HepG2 (cell line): ENCODE measurements at regions not wholly inside any gene's neighbourhood (a gene's known extent, or its start where the extent isn't known, plus 50 kb on each side); places are given as distances from the start of the nearest gene placed in this dataset.

ENCODE experiments used
- ATAC-seq: fragments of 200-7000 bp; cut with Tn5 transposase; 3 replicates; pipeline ENCODE4 v1.9.1; 2020; ENCODE audit warnings: mild to moderate bottlenecking, moderate library complexity
- BruUV-seq: library from RNA; stranded (reverse); fragments of 400-500 nt; replicated peaks from 2 replicates; lab custom pipeline; 2021; lab: Mats Ljungman, UMichigan
- CTCF ChIA-PET: fragments of 300-600 bp; formaldehyde crosslinking; extraction: SDS; loops from one replicate; lab custom pipeline; 2021; ENCODE audit warnings: low total read pairs, inconsistent platforms, low intra/inter-chr PET ratio; lab: Yijun Ruan, JAX
- POLR2A ChIA-PET: fragments of 350-600 bp; sonication (Branson Sonifier 250); formaldehyde crosslinking; loops from one replicate; lab custom pipeline; 2020; ENCODE audit warnings: antibody characterized with exemption, inconsistent platforms; lab: Yijun Ruan, JAX
- DNase-seq: peaks from one replicate; pipeline ENCODE4 v3.0.0-alpha.2; 2015; ENCODE audit warnings: low spot score
- FAIRE-seq: peaks from 3 replicates; lab custom pipeline; 2011; peaks lifted over from hg19 to GRCh38; lab: Jason Lieb, UNC
- H2AFZ ChIP-seq: one replicate; pipeline ENCODE4 v1.6.1; 2011; ENCODE audit warnings: low read length, inconsistent platforms
- H3K27ac ChIP-seq: fragments of 300-600 bp; 3 replicates; pipeline ENCODE4 v1.8.0; 2011; ENCODE audit warnings: mixed run types, mild to moderate bottlenecking, mixed read lengths, low read length, inconsistent platforms; ENCODE audit not compliant: insufficient read depth; ENCODE audit errors: extremely low read length
- H3K27me3 ChIP-seq, 2 experiments: fragments of 200-600 bp in 1 of 2; 2 replicates in 1 of 2; 3 replicates in 1 of 2; pipeline versions ENCODE4 v1.6.0 to v1.8.0; 2011; ENCODE audit warnings: low read length in 2 of 2, mild to moderate bottlenecking in 2 of 2, moderate library complexity in 2 of 2, inconsistent platforms in 1 of 2; ENCODE audit not compliant: insufficient read depth in 2 of 2, control insufficient read depth in 1 of 2
- H3K36me3 ChIP-seq, 2 experiments: fragments of 200-600 bp in 1 of 2; replicated peaks in 1 of 2; 2 replicates in 1 of 2; 3 replicates in 1 of 2; pipeline versions ENCODE4 v1.5.1 to v1.8.0; 2011; ENCODE audit warnings: low read length in 2 of 2, inconsistent platforms in 1 of 2; ENCODE audit not compliant: insufficient read depth in 2 of 2, control insufficient read depth in 1 of 2
- H3K4me1 ChIP-seq: 2 replicates; pipeline ENCODE4 v1.5.1; 2012; ENCODE audit warnings: low read length, inconsistent platforms; ENCODE audit not compliant: insufficient read depth
- H3K4me2 ChIP-seq: 2 replicates; pipeline ENCODE4 v1.6.0; 2011; ENCODE audit warnings: low read depth, low read length, inconsistent platforms
- H3K4me3 ChIP-seq, 3 experiments: fragments of 200-600 bp in 1 of 3; sonication (generic), shearing (Covaris generic) in 1 of 3; replicated peaks in 1 of 3; 2 replicates each; pipeline ENCODE4 v1.5.1; 2011 to 2016; ENCODE audit warnings: low read length in 3 of 3, inconsistent platforms in 2 of 3, low read depth in 2 of 3, mild to moderate bottlenecking in 2 of 3, control low read depth in 1 of 3, mixed read lengths in 1 of 3; ENCODE audit not compliant: insufficient read depth in 1 of 3
- H3K79me2 ChIP-seq: one replicate; pipeline ENCODE4 v1.6.1; 2011; ENCODE audit warnings: low read length, inconsistent platforms; ENCODE audit not compliant: insufficient read depth
- H3K9ac ChIP-seq: 2 replicates; pipeline ENCODE4 v1.6.0; 2011; ENCODE audit warnings: mild to moderate bottlenecking, low read depth, low read length, inconsistent platforms; ENCODE audit not compliant: insufficient read depth
- H3K9me3 ChIP-seq: 2 replicates; pipeline ENCODE4 v1.5.1; 2012; ENCODE audit warnings: mild to moderate bottlenecking, low read length
- H4K20me1 ChIP-seq: 2 replicates; pipeline ENCODE4 v1.6.0; 2011; ENCODE audit warnings: inconsistent platforms, mild to moderate bottlenecking, low read length, moderate library complexity; ENCODE audit not compliant: insufficient read depth
- CBX2 ChIP-seq, 2 experiments: fragments of 200-600 bp in 1 of 2; sonication (generic); formaldehyde crosslinking in 1 of 2; IDR thresholded peaks; 2 replicates each; pipeline versions ENCODE4 v1.7.0 to v1.8.1; 2018 to 2022; ENCODE audit warnings: low read depth in 2 of 2, low read length in 1 of 2, mild to moderate bottlenecking in 1 of 2, missing genetic modification reagents in 1 of 2
- HES4 ChIP-seq: sonication (generic); formaldehyde crosslinking; IDR thresholded peaks from 2 replicates; pipeline ENCODE4 v1.9.0; 2021; ENCODE audit warnings: mild to moderate bottlenecking, missing genetic modification reagents, borderline replicate concordance
- HNF4A ChIP-seq: sonication (generic); formaldehyde crosslinking; IDR thresholded peaks from 2 replicates; pipeline ENCODE4 v1.4.0; 2020; ENCODE audit warnings: missing genetic modification reagents
- HNRNPUL1 ChIP-seq: fragments of 200-400 bp; formaldehyde crosslinking; IDR thresholded peaks from 2 replicates; pipeline ENCODE4 v1.6.1; 2017; ENCODE audit warnings: low read depth, mild to moderate bottlenecking, low read length, moderate library complexity
- ISL2 ChIP-seq: sonication (generic); formaldehyde crosslinking; IDR thresholded peaks from 2 replicates; pipeline ENCODE4 v1.5.0; 2020; ENCODE audit warnings: missing genetic modification reagents
- KAT2B ChIP-seq: fragments of 150-350 bp; IDR thresholded peaks from 2 replicates; pipeline ENCODE4 v1.6.1; 2014; ENCODE audit warnings: low read depth, low read length, borderline replicate concordance
- MED13 ChIP-seq: sonication (generic); formaldehyde crosslinking; IDR thresholded peaks from 2 replicates; pipeline ENCODE4 v1.5.0; 2020; ENCODE audit warnings: missing genetic modification reagents
- MXD4 ChIP-seq: IDR thresholded peaks from 2 replicates; pipeline ENCODE4 v1.6.1; 2016; ENCODE audit warnings: mild to moderate bottlenecking, missing biosample characterization, missing genetic modification reagents
- RFX1 ChIP-seq: fragments of 450-650 bp; IDR thresholded peaks from 2 replicates; pipeline ENCODE4 v1.6.1; 2017
- TRIM24 ChIP-seq: sonication (generic); formaldehyde crosslinking; IDR thresholded peaks from 2 replicates; pipeline ENCODE4 v1.8.0; 2022; ENCODE audit warnings: mild to moderate bottlenecking, missing genetic modification reagents
- YEATS2 ChIP-seq: sonication (generic); formaldehyde crosslinking; IDR thresholded peaks from 2 replicates; pipeline ENCODE4 v1.4.0; 2020; ENCODE audit warnings: missing genetic modification reagents, borderline replicate concordance
- ZMYM3 ChIP-seq: sonication (generic); formaldehyde crosslinking; IDR thresholded peaks from 2 replicates; pipeline ENCODE4 v1.5.1; 2020; ENCODE audit warnings: mild to moderate bottlenecking, missing genetic modification reagents
- ZNF17 ChIP-seq: sonication (generic); formaldehyde crosslinking; IDR thresholded peaks from 2 replicates; pipeline ENCODE4 v1.5.0; 2020; ENCODE audit warnings: mild to moderate bottlenecking, missing genetic modification reagents
- ZNF24 ChIP-seq: fragments of 450-650 bp; IDR thresholded peaks from 2 replicates; pipeline ENCODE4 v1.6.1; 2017; ENCODE audit warnings: antibody characterized with exemption, mild to moderate bottlenecking
- ZNF354B ChIP-seq: sonication (generic); formaldehyde crosslinking; IDR thresholded peaks from 2 replicates; pipeline ENCODE4 v1.8.0; 2022; ENCODE audit warnings: mild to moderate bottlenecking, missing genetic modification reagents
- ZNF615 ChIP-seq: sonication (generic); formaldehyde crosslinking; IDR thresholded peaks from 2 replicates; pipeline ENCODE4 v1.5.0; 2020; ENCODE audit warnings: mild to moderate bottlenecking, missing genetic modification reagents, borderline replicate concordance
- in situ Hi-C: cut with HindIII; loops from 2 replicates; pipeline ENCODE4 v1.10.0; 2017; ENCODE audit warnings: low pct_unique_long_range_greater_than_20kb; ENCODE audit not compliant: extremely low pct_ligation_motif_present
- intact Hi-C: fragments of 100-400 bp; cut with micrococcal nuclease; formaldehyde crosslinking; loops from one replicate; pipeline ENCODE4 v1.10.0; 2022; ENCODE audit not compliant: unreplicated experiment
- TF ChIP-seq, protein P1 (sequence below): sonication (generic); formaldehyde crosslinking; IDR thresholded peaks from 2 replicates; pipeline ENCODE4 v1.4.0; 2020; ENCODE audit warnings: low read depth, mild to moderate bottlenecking, missing genetic modification reagents
- TF ChIP-seq, protein P2 (sequence below): sonication (generic); formaldehyde crosslinking; IDR thresholded peaks from 2 replicates; pipeline ENCODE4 v1.5.0; 2020; ENCODE audit warnings: missing genetic modification reagents, mild to moderate bottlenecking, borderline replicate concordance
- TF ChIP-seq, protein P3 (sequence below): sonication (generic); formaldehyde crosslinking; IDR thresholded peaks from 2 replicates; pipeline ENCODE4 v1.4.0; 2020; ENCODE audit warnings: missing genetic modification reagents
- TF ChIP-seq, protein P4 (sequence below): sonication (generic); formaldehyde crosslinking; IDR thresholded peaks from 2 replicates; pipeline ENCODE4 v1.4.0; 2020; ENCODE audit warnings: missing genetic modification reagents

DNA sequence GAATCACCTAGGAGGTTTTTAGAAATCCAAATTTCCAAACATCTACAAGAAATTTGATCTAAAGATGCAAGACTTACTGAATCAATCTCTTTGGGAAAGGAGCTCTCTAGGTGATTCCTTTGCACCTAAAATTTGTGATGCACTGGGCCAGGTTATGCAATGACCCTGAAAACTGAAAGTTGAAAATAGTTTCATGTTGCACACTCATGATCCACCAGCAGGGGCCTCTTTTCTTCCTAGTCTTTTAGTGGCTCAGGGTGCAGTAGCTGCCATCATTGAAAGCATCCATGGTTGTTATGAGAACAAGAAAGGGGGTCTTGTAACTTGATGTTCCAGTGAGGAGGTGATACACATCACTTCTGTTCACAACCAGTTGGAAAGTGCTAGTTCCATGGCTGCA, 486.8 kb downstream of the PSAT1 start:
- H3K79me2 ChIP-seq = no peaks in the 10 kb centered on the region
- no peak for ATAC-seq

More for the DNA sequence above, 486.8 kb downstream of the PSAT1 start:
- FAIRE-seq (no peak), DNase-seq (no peak)
- intact Hi-C loops (no loop called here), in situ Hi-C loops (no loop called here)
- no peaks in the 10 kb centered on the region for H3K4me1 ChIP-seq
- H3K36me3 ChIP-seq = no peaks in the 10 kb centered on the region
- no peak overlapping the region for H3K27ac ChIP-seq
- ChIA-PET CTCF (no interaction called here), POLR2A (no interaction called here)
- no peaks in the 10 kb centered on the region for H3K9me3 ChIP-seq
- no peak for TF ChIP-seq ZNF24
- no peak for TF ChIP-seq ZNF615 (CRISPR knock-in tag)
- TF ChIP-seq, protein P1, sequence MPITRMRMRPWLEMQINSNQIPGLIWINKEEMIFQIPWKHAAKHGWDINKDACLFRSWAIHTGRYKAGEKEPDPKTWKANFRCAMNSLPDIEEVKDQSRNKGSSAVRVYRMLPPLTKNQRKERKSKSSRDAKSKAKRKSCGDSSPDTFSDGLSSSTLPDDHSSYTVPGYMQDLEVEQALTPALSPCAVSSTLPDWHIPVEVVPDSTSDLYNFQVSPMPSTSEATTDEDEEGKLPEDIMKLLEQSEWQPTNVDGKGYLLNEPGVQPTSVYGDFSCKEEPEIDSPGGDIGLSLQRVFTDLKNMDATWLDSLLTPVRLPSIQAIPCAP (CRISPR knock-in tag) = no peak
- TF ChIP-seq MXD4 (CRISPR knock-in tag) = no peak
- TF ChIP-seq YEATS2 (CRISPR knock-in tag) = no peak
- no peak for TF ChIP-seq KAT2B
- no peak for TF ChIP-seq HNF4A (CRISPR knock-in tag)
- TF ChIP-seq CBX2 (IDR thresholded peaks at IDR 0.05; ENCODE audit: low read depth, low read length) = no peak
- TF ChIP-seq CBX2 (CRISPR knock-in tag; IDR thresholded peaks at IDR 0.05; ENCODE audit: low read depth) = no peak
- no peak for TF ChIP-seq ZNF17 (CRISPR knock-in tag)
- no peak for TF ChIP-seq MED13 (CRISPR knock-in tag)
- TF ChIP-seq, protein P2, sequence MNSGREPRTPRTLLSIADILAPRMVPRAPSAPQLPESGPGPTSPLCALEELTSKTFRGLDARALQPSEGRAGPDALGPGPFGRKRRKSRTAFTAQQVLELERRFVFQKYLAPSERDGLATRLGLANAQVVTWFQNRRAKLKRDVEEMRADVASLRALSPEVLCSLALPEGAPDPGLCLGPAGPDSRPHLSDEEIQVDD = no peak
- no peak for TF ChIP-seq ZMYM3 (CRISPR knock-in tag)
- TF ChIP-seq, protein P3, sequence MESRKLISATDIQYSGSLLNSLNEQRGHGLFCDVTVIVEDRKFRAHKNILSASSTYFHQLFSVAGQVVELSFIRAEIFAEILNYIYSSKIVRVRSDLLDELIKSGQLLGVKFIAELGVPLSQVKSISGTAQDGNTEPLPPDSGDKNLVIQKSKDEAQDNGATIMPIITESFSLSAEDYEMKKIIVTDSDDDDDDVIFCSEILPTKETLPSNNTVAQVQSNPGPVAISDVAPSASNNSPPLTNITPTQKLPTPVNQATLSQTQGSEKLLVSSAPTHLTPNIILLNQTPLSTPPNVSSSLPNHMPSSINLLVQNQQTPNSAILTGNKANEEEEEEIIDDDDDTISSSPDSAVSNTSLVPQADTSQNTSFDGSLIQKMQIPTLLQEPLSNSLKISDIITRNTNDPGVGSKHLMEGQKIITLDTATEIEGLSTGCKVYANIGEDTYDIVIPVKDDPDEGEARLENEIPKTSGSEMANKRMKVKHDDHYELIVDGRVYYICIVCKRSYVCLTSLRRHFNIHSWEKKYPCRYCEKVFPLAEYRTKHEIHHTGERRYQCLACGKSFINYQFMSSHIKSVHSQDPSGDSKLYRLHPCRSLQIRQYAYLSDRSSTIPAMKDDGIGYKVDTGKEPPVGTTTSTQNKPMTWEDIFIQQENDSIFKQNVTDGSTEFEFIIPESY (CRISPR knock-in tag) = no peak
- TF ChIP-seq HES4 (CRISPR knock-in tag) = no peak
- TF ChIP-seq TRIM24 (CRISPR knock-in tag) = no peak
- TF ChIP-seq, protein P4, sequence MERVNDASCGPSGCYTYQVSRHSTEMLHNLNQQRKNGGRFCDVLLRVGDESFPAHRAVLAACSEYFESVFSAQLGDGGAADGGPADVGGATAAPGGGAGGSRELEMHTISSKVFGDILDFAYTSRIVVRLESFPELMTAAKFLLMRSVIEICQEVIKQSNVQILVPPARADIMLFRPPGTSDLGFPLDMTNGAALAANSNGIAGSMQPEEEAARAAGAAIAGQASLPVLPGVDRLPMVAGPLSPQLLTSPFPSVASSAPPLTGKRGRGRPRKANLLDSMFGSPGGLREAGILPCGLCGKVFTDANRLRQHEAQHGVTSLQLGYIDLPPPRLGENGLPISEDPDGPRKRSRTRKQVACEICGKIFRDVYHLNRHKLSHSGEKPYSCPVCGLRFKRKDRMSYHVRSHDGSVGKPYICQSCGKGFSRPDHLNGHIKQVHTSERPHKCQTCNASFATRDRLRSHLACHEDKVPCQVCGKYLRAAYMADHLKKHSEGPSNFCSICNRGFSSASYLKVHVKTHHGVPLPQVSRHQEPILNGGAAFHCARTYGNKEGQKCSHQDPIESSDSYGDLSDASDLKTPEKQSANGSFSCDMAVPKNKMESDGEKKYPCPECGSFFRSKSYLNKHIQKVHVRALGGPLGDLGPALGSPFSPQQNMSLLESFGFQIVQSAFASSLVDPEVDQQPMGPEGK (CRISPR knock-in tag) = no peak
- no peak for TF ChIP-seq HNRNPUL1
- no peak for TF ChIP-seq RFX1
- no peak for TF ChIP-seq ISL2 (CRISPR knock-in tag)
- no peak for TF ChIP-seq ZNF354B
- no TSS peak for BruUV-seq
- no peak overlapping the region for H2AFZ ChIP-seq
- no peak overlapping the region for H3K4me2 ChIP-seq
- H3K27me3 ChIP-seq = no peaks in the 10 kb centered on the region
- no peaks in the 10 kb centered on the region for H4K20me1 ChIP-seq
- no peak overlapping the region for H3K9ac ChIP-seq
- no peak overlapping the region for H3K4me3 ChIP-seq
